ENCODE measurements at regions not wholly inside any gene's neighbourhood (a gene's known extent, or its start where the extent isn't known, plus 50 kb on each side); places are given as distances from the start of the nearest gene placed in this dataset.

DNA sequence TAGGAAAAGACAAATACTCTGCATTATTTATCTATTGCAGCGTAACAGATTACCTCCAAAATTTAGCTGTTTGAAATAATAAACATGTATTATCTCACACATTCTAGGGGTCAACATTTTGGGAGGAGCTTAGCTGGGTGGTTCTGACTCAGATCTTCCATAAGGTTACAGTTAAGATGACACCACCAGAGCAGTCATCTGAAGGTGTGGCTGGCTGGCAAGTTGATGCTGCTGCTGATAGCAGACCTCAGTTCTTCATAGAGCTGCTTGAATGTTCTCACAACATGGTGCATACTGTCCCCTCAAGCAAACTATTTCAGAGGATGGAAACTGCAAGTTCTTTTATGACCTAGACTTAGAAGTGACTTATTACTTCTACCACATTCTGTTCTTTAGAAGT lies 146.3 kb upstream of the FSTL4 start:
- no peak for TF ChIP-seq POLR2A (IDR thresholded peaks at IDR 0.05)
- TF ChIP-seq, protein P1, sequence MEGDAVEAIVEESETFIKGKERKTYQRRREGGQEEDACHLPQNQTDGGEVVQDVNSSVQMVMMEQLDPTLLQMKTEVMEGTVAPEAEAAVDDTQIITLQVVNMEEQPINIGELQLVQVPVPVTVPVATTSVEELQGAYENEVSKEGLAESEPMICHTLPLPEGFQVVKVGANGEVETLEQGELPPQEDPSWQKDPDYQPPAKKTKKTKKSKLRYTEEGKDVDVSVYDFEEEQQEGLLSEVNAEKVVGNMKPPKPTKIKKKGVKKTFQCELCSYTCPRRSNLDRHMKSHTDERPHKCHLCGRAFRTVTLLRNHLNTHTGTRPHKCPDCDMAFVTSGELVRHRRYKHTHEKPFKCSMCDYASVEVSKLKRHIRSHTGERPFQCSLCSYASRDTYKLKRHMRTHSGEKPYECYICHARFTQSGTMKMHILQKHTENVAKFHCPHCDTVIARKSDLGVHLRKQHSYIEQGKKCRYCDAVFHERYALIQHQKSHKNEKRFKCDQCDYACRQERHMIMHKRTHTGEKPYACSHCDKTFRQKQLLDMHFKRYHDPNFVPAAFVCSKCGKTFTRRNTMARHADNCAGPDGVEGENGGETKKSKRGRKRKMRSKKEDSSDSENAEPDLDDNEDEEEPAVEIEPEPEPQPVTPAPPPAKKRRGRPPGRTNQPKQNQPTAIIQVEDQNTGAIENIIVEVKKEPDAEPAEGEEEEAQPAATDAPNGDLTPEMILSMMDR (IDR thresholded peaks at IDR 0.05), result no peak
- H3K27ac ChIP-seq, result no peak overlapping the region
- no peaks in the 10 kb centered on the region for H3K4me1 ChIP-seq
- H3K4me3 ChIP-seq, result no peak overlapping the region
- H3K9me3 ChIP-seq, result no peaks in the 10 kb centered on the region
- no peak for DNase-seq
- intact Hi-C loops (cut with DNase I; ENCODE audit: low total_unique reads), result no loop called here
- no peaks in the 10 kb centered on the region for H3K36me3 ChIP-seq
- H3K27me3 ChIP-seq, result no peaks in the 10 kb centered on the region

DNA sequence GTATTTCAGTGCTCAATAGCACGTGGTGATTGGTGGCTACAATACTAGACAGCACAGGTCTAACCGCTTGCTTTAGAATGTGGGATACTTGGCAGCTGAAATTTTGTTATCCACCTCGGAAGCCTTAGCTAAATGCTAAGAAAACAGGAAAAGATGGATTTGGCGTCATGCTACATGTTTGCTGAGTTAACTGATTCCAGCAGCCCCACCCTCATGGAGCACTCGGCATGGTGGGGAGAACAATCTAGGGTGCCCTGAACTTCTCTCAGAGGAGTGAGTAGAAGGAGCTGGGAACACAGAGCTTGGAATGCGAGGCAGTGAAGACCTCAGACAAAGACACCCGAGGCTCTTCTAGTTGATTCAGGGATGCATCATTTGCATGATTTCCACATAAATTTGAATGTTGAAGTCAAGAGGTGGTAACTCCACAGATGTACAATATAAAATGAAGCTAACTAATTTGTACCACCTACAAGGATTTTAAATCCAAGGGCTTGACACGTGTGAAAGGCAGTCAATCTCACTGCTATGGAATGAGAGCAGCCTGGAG lies 145.1 kb upstream of the FSTL4 start:
- TF ChIP-seq, protein P1 (IDR thresholded peaks at IDR 0.05), result no peak
- no peak for TF ChIP-seq POLR2A (IDR thresholded peaks at IDR 0.05)

DNA sequence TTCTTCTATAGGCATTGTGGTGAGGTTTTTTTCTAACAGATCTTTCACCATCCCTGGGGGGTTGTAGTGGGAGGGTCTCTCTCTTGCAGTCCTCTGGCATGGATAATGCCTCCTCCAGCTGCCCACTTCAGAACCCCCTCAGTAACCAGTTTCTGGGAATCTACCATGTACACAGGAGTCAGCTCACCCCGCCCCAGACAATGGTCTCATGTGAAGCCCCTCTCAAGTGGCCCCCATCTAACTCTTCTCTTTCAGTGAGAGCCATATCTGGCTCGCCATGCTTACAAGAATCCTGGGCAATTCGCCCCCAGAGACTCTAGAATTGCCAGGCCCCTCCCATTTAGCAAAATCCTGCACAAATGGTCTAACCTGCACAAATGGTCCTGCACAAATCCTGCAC lies 144.4 kb upstream of the FSTL4 start:
- Histone ChIP-seq H3K4me3 (no peak overlapping the region), H3K27me3 (no peaks in the 10 kb centered on the region), H3K4me1 (no peaks in the 10 kb centered on the region), H3K27ac (no peak overlapping the region), H3K9me3 (no peaks in the 10 kb centered on the region), H3K36me3 (no peaks in the 10 kb centered on the region)
- no peak for TF ChIP-seq POLR2A (IDR thresholded peaks at IDR 0.05)
- TF ChIP-seq, protein P1 (IDR thresholded peaks at IDR 0.05), result no peak
- intact Hi-C loops (cut with DNase I; ENCODE audit: low total_unique reads), result no loop called here
- no peak for DNase-seq

More for the DNA sequence above, 145.1 kb upstream of the FSTL4 start:
- no peaks in the 10 kb centered on the region for H3K4me1 ChIP-seq
- no peaks in the 10 kb centered on the region for H3K27me3 ChIP-seq
- no peaks in the 10 kb centered on the region for H3K36me3 ChIP-seq
- H3K9me3 ChIP-seq, result no peaks in the 10 kb centered on the region
- no peak overlapping the region for H3K4me3 ChIP-seq
- intact Hi-C loops (cut with DNase I; ENCODE audit: low total_unique reads), result no loop called here
- no peak for DNase-seq
- no peak overlapping the region for H3K27ac ChIP-seq

DNA sequence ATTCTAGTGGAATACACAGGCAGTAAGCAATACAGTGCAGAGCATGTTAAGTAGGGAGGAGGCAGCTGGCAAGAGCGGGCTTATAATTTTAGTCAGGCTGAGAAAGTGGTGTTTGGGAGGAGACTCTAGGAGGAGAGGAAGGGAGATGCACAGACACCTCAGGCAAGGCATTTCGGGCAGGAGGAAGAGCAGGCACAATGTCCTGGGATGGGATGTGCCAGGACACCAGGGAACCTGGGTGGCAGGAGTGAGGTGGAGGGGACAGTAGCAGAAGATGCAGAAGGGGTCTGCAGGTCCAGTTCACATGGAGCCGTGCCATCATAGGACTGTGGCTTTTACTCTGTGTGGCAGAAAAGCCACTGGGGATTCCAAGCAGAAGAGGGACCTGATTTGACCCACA lies 143.7 kb upstream of the FSTL4 start:
- intact Hi-C loops (cut with DNase I; ENCODE audit: low total_unique reads), result no loop called here
- no peak overlapping the region for H3K27ac ChIP-seq
- H3K36me3 ChIP-seq, result no peaks in the 10 kb centered on the region
- H3K9me3 ChIP-seq, result no peaks in the 10 kb centered on the region
- no peaks in the 10 kb centered on the region for H3K27me3 ChIP-seq
- no peak for DNase-seq
- no peak overlapping the region for H3K4me3 ChIP-seq
- H3K4me1 ChIP-seq, result no peaks in the 10 kb centered on the region
- TF ChIP-seq, protein P1 (IDR thresholded peaks at IDR 0.05), result no peak
- TF ChIP-seq POLR2A (IDR thresholded peaks at IDR 0.05), result no peak

DNA sequence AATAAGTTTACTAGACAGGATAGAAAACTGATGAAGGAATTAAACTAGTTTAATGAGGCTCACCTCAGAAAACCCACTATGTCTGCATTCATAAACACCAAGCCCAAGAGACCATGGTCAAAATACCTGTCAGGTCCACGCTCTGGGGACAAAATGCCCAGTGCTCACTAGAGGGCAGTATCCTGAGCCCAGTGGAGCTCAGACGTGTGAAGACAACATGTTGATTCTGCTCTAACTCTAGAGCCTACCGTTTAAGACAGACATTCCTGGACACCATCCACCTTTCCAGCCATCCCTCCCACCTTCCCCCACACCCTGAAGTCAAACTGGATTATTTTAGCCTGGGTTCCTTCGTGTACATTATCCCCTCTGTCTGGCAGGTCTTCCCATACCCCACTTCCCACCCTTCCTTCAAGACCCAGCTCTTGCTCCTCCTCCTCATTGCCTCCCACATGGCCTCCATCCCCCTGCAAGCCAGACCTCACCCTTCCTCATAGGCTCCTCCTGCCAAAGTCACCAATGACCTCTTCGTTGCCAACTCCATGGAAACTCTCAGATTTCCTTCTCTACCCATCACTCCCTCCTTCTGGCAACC lies 142.3 kb upstream of the FSTL4 start:
- intact Hi-C loops (cut with DNase I; ENCODE audit: low total_unique reads), result no loop called here
- TF ChIP-seq, protein P1 (IDR thresholded peaks at IDR 0.05), result no peak
- TF ChIP-seq POLR2A (IDR thresholded peaks at IDR 0.05), result no peak
- no peaks in the 10 kb centered on the region for H3K9me3 ChIP-seq
- DNase-seq, result no peak
- H3K27ac ChIP-seq, result no peak overlapping the region
- no peaks in the 10 kb centered on the region for H3K36me3 ChIP-seq
- no peaks in the 10 kb centered on the region for H3K4me1 ChIP-seq
- H3K4me3 ChIP-seq, result no peak overlapping the region
- no peaks in the 10 kb centered on the region for H3K27me3 ChIP-seq

Measured in uterus (tissue), 3 donors.